SU-DHL-6 (cell line): ENCODE measurements at regions not wholly inside any gene's neighbourhood (a gene's known extent, or its start where the extent isn't known, plus 50 kb on each side); places are given as distances from the start of the nearest gene placed in this dataset.

Experiments used
- H2AFZ ChIP-seq: fragments of 200-600 bp; sonication (generic); 2 replicates; pipeline ENCODE4 v1.6.1; 2014; ENCODE audit warnings: low read depth, mild to moderate bottlenecking, moderate library complexity, mixed read lengths, antibody characterized with exemption, low read length; ENCODE audit not compliant: severe bottlenecking
- H3F3A ChIP-seq: fragments of 200-600 bp; shearing (Covaris generic); 2 replicates; pipeline ENCODE4 v1.6.0; 2016; ENCODE audit warnings: antibody characterized with exemption, mild to moderate bottlenecking; ENCODE audit not compliant: insufficient read depth
- H3K27ac ChIP-seq: fragments of 200-600 bp; sonication (generic); 2 replicates; pipeline ENCODE4 v1.5.1; 2016; ENCODE audit warnings: low read depth, mild to moderate bottlenecking, low read length, moderate library complexity, mixed read lengths
- H3K27me3 ChIP-seq: fragments of 200-600 bp; sonication (generic), shearing (Covaris generic); 2 replicates; pipeline ENCODE4 v1.6.0; 2014; ENCODE audit warnings: mild to moderate bottlenecking, low read length
- H3K36me3 ChIP-seq: fragments of 200-600 bp; sonication (generic); 2 replicates; pipeline ENCODE4 v1.6.1; 2014; ENCODE audit warnings: mild to moderate bottlenecking, low read length, mixed read lengths
- H3K4me2 ChIP-seq: fragments of 300-600, 200-600 bp; shearing (Covaris generic), sonication (generic); 2 replicates; pipeline ENCODE4 v1.6.0; 2014; ENCODE audit warnings: low read length, low read depth, mild to moderate bottlenecking; ENCODE audit not compliant: poor library complexity, severe bottlenecking
- H3K4me3 ChIP-seq: fragments of 200-600 bp; sonication (generic); 2 replicates; pipeline ENCODE4 v1.5.1; 2014; ENCODE audit warnings: antibody characterized with exemption, low read length, mild to moderate bottlenecking, mixed read lengths; ENCODE audit not compliant: insufficient read depth, poor library complexity, severe bottlenecking
- H3K79me2 ChIP-seq: fragments of 200-600 bp; sonication (generic); 2 replicates; pipeline ENCODE4 v1.6.1; 2014; ENCODE audit warnings: mild to moderate bottlenecking, low read length, moderate library complexity; ENCODE audit not compliant: insufficient read depth
- H3K9ac ChIP-seq: fragments of 200-600 bp; sonication (generic); 2 replicates; pipeline ENCODE4 v1.7.0; 2014; ENCODE audit warnings: mild to moderate bottlenecking, low read length
- H3K9me2 ChIP-seq: fragments of 200-600 bp; sonication (generic); replicated peaks from 2 replicates; pipeline ENCODE4 v1.6.1; 2014; ENCODE audit warnings: low read length; ENCODE audit not compliant: insufficient read depth
- H3K9me3 ChIP-seq: fragments of 200-600 bp; sonication (generic); 2 replicates; pipeline ENCODE4 v1.6.1; 2014; ENCODE audit warnings: low read length, mixed read lengths; ENCODE audit not compliant: insufficient read depth
- H4K20me1 ChIP-seq: fragments of 200-600 bp; sonication (generic); 2 replicates; pipeline ENCODE4 v1.6.1; 2014; ENCODE audit warnings: low read depth, mild to moderate bottlenecking, antibody characterized with exemption, low read length, moderate library complexity, mixed read lengths
- CTCF ChIP-seq: fragments of 200-600 bp; sonication (generic); IDR thresholded peaks from one replicate; pipeline ENCODE4 v1.5.1; 2017; ENCODE audit warnings: antibody characterized with exemption, mild to moderate bottlenecking, low read length, moderate library complexity; ENCODE audit not compliant: insufficient read depth, poor library complexity, severe bottlenecking
- EZH2phosphoT487 ChIP-seq: fragments of 200-600 bp; sonication (generic), shearing (Covaris generic); conservative IDR thresholded peaks from 2 replicates; pipeline ENCODE4 v1.6.1; 2018; ENCODE audit warnings: mild to moderate bottlenecking, antibody characterized with exemption, low read length, moderate library complexity, mixed read lengths

GRCh38 chr5:4383518-4384198 lies 756.5 kb upstream of the ADAMTS16 start:
- Histone ChIP-seq H3K9me2 (no peaks in the 10 kb centered on the region), H3K27me3 (no peaks in the 10 kb centered on the region), H3F3A (no peaks in the 10 kb centered on the region), H2AFZ (no peak overlapping the region), H4K20me1 (no peaks in the 10 kb centered on the region), H3K4me2 (no peak overlapping the region), H3K36me3 (no peaks in the 10 kb centered on the region), H3K9ac (no peak overlapping the region), H3K9me3 (no peaks in the 10 kb centered on the region), H3K79me2 (no peaks in the 10 kb centered on the region), H3K4me3 (no peak overlapping the region), H3K27ac (no peak overlapping the region)
- TF ChIP-seq CTCF (no peak), EZH2phosphoT487 (no peak)

GRCh38 chr5:4384649-4385048 lies 755.5 kb upstream of the ADAMTS16 start:
- H3K9me2 ChIP-seq: no peaks in the 10 kb centered on the region
- no peaks in the 10 kb centered on the region for H3K79me2 ChIP-seq
- H3K9ac ChIP-seq: no peak overlapping the region
- no peaks in the 10 kb centered on the region for H3K36me3 ChIP-seq
- no peaks in the 10 kb centered on the region for H3K9me3 ChIP-seq
- H3F3A ChIP-seq: no peaks in the 10 kb centered on the region
- no peak overlapping the region for H3K27ac ChIP-seq
- H2AFZ ChIP-seq: no peak overlapping the region
- TF ChIP-seq EZH2phosphoT487 (no peak), CTCF (no peak)
- H4K20me1 ChIP-seq: no peaks in the 10 kb centered on the region
- H3K4me2 ChIP-seq: no peak overlapping the region
- no peak overlapping the region for H3K4me3 ChIP-seq
- no peaks in the 10 kb centered on the region for H3K27me3 ChIP-seq

- Histone ChIP-seq H3K27me3 (no peaks in the 10 kb centered on the region), H3K36me3 (no peaks in the 10 kb centered on the region), H3K79me2 (no peaks in the 10 kb centered on the region), H3K9ac (no peak overlapping the region), H3K4me2 (no peak overlapping the region), H3K4me3 (no peak overlapping the region), H3K9me3 (no peaks in the 10 kb centered on the region), H3K9me2 (no peaks in the 10 kb centered on the region), H2AFZ (no peak overlapping the region), H3K27ac (no peak overlapping the region), H3F3A (no peaks in the 10 kb centered on the region), H4K20me1 (no peaks in the 10 kb centered on the region)
- TF ChIP-seq CTCF: no peak
- no peak for TF ChIP-seq EZH2phosphoT487
Observed at GRCh38 chr5:4386152-4386551, 754.0 kb upstream of the ADAMTS16 start.
